Panc1 (cell line): ENCODE measurements at regions not wholly inside any gene's neighbourhood (a gene's known extent, or its start where the extent isn't known, plus 50 kb on each side); places are given as distances from the start of the nearest gene placed in this dataset.

Experiments used
- CTCF ChIP-seq: fragments of 450-650 bp; IDR thresholded peaks from 2 replicates; pipeline ENCODE4 v1.5.1; 2017; ENCODE audit warnings: mild to moderate bottlenecking
- POLR2AphosphoS5 ChIP-seq: IDR thresholded peaks from 2 replicates; pipeline ENCODE4 v1.6.1; 2012; ENCODE audit warnings: mild to moderate bottlenecking, low read depth, low read length, moderate library complexity

DNA sequence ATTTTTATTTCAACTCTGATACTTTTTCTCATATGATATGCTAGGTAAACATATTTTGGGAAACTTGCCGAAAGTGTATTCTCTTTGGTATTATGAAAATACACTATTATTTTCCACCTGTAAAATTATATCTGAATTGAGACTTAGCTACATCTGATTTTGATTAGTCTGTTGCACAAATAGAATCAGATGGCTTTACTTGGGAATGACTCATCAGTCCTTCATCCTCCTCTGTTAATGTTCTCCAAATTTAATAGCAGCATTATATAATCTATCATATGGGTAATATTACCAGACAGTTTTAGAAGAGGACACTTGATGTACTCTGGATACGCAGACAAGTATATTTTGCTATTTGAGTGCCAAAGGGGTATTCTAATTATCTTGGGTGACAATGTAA lies 245.3 kb downstream of the CTH start:
- TF ChIP-seq CTCF (no peak), POLR2AphosphoS5 (no peak)
